Stimulated activated CD4-positive, alpha-beta T cell treated with anti-CD3 and anti-CD28 coated beads, Interleukin-12 subunit alpha, Interleukin-12 subunit beta, amount 100 ng/mL, for 24 hours (primary cell): ENCODE measurements at regions not wholly inside any gene's neighbourhood (a gene's known extent, or its start where the extent isn't known, plus 50 kb on each side); places are given as distances from the start of the nearest gene placed in this dataset.
"Not testable (repeated sequence)": the region's sequence is repeated elsewhere in the genome, so short reads cannot be mapped to it uniquely, and the experiment has no call there.

Experiments used
- DNase-seq, 2 experiments: peaks; one replicate each; pipeline ENCODE4 v3.0.0-alpha.2; 2020; ENCODE audit warnings: low read depth in 2 of 2

DNA sequence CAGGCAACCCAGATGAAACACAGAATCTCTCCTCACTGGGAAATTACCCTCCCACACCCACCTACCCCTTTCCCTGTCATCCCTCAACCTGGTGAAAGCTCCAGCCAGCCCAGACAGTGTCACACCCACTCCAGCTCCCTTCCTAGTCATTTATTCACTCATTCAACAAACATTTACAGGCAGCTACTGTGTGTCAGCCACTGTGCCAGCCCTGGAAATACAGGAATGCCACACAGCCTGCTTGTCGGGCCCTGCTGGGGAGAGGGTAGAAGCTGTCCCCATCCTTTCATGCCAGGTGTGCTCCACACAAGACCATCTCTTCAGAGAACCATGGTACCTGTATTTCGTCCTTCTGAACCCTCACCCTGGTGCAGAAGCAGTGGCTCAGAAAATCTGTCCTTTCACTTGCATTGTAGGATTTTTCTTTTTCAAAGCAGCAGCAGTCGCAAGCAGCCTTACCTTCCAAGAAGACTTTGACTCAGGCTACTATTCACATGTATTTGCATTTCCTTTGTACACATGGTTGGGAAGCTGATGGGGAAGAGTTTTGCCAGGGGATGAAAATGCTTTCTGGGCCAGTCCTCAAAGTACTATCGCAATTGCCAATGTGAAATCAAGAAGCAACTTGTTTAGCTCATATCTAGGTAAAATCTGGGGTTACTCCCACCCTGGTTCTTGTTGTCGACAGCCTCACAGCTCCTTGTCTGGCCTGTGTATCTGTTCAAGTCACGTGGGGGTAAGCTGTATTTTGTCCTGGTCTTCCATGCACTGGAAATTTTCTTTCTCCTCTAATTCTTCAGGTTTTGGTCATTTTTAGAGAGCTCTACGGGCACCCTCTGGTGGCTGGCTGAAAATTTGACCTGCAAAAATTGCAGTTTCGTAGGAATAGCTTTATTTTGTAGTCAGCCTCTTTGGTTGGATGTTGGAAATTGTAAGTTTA is 147.4 kb upstream of the EGLN3 start:
- no peak for DNase-seq

- no peak for DNase-seq
Observed at GRCh38 chr14:34097644-34098043, 146.8 kb upstream of the EGLN3 start.

DNA sequence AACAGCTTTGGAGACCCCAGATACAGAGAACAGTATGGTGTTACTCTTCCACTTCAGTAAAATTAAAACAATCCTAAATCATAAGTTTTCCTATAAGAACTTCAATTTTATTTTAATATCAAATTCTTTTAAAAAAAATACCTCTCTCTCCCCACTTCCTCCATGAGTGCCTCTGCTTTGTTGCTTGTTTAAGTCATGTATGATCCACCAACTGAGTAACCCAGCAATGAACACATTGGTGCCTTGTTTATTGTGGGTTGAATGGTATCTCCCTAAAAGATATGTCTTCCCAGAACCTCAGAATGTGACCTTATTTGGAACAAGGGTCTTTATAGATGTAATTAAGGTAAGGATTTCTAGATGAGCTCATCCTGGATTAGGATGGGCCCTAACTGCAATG is 143.5 kb upstream of the EGLN3 start:
- DNase-seq: no peak

- DNase-seq: no peak
Observed at GRCh38 chr14:34093883-34094282, 143.0 kb upstream of the EGLN3 start.

DNA sequence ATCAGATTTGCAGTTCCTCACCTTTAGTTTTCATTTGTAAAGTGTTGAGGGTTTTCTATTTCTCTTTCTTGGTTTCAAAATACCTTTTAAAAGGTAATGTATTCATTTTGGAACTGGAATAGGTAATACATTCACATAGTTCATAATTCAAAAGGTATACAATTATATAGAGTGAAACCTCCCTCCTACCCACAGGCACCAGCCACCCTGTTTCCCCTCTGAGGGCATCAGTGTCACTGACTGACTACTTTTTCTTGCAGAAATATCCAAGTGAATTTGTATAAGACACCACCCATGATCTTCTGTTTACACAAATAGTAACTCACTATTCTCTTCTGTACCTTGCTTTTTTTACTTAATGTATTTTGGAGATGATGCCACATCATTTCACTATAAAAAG is 139.6 kb upstream of the EGLN3 start:
- DNase-seq: no peak

DNA sequence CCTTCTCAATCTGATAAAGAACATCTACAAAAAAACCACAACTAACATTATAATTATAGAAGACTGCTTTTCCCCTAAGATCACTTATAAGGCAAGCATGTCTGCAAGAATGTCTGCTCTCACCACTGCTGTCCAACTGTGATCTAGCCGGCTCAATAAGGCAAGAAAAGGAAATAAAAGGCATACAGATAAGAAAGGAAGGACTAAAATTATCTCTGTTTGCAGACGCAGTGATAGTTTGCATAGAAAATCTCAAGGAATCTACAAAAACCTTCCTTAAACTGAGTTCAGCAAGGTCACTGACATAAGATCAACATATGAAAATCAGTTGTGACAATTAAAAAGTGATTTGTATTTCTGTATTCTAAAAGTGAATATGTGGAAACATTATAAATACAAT is 138.0 kb upstream of the EGLN3 start:
- DNase-seq: no peak

- no peak for DNase-seq
Observed at GRCh38 chr14:34087571-34087970, 136.7 kb upstream of the EGLN3 start.

GRCh38 chr14:34086223-34086757 is 135.4 kb upstream of the EGLN3 start:
- DNase-seq: no peak

DNA sequence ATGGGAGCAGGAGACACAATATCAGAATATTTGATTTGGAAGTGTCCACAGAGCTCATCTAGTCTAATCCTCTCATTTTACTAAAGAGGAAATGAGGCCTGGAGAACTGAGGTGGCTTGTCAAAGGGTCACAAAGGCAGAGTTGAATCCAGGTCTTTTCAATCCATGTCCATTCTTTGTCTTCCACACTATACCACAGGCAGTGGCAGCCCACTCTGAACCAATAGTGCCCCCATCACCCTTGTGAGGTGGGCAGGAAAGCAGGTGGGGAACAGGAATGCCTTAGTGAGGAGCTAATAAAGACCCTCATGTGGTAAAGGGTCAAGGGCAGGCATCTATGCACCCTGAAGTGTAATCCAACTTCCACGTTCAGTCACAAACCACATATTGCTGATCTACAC is 134.8 kb upstream of the EGLN3 start:
- no peak for DNase-seq

DNA sequence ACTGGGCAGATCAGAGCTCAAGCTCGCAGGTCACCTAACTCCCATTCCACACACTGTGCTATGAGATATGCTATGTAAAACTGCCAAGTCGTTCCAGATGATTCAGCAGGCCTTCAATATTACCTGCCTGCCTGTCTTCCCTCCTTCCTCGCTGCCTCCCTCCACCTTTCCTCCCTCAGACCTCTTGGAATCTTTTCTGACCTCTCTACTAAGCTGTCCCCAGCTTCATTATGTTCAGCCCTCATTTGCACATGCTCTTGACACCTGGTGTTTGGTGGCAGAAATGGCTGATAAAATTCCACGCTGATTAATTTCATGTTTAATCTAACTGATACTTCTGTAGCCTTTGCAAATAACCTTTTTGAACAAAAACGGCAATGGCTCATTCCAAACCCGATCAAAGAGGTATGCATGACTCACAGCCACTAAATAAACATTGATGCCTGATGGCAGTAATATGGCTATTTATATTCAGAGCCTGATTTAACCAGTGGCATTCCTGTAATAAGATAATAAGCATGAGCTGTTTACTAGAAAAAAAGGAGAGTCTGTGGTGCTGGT is 130.8 kb upstream of the EGLN3 start:
- DNase-seq: no peak

GRCh38 chr14:34081101-34081575 is 130.3 kb upstream of the EGLN3 start:
- no peak for DNase-seq

DNA sequence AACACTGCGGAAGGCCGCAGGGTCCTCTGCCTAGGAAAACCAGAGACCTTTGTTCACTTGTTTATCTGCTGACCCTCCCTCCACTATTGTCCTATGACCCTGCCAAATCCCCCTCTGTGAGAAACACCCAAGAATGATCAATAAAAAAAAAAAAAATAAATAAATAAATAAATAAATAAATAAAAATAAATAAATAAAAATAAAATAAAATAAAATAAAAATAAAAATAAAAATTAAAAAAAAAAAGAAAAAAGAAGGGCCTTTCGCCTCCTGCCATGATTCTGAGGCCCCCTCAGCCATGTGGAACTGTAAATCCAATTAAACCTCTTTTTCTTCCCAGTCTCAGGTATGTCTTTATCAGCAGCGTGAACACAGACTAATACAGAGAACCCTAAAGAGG is 128.8 kb upstream of the EGLN3 start:
- DNase-seq: not testable (repeated sequence)

- DNase-seq: no peak
Observed at GRCh38 chr14:34078117-34078743, 127.4 kb upstream of the EGLN3 start.

DNA sequence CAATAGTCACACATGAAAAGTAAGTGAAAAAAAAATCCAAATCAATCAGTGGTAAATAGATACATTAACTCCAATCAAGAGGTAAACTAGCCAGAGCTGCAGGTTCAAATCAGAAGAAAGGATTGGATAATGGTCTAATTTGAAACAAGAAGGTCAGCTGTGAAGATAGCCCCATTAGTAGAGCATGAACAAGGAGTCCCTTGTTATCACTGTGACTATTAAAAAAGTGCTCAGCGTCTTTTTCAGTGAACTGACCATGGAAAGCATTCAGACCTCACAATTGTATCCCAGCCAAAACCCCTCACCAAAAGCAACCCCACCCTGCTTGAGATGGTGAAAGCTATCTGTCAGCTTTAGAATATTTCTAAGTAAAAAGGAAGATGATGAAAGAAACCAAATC is 125.0 kb upstream of the EGLN3 start:
- no peak for DNase-seq

DNA sequence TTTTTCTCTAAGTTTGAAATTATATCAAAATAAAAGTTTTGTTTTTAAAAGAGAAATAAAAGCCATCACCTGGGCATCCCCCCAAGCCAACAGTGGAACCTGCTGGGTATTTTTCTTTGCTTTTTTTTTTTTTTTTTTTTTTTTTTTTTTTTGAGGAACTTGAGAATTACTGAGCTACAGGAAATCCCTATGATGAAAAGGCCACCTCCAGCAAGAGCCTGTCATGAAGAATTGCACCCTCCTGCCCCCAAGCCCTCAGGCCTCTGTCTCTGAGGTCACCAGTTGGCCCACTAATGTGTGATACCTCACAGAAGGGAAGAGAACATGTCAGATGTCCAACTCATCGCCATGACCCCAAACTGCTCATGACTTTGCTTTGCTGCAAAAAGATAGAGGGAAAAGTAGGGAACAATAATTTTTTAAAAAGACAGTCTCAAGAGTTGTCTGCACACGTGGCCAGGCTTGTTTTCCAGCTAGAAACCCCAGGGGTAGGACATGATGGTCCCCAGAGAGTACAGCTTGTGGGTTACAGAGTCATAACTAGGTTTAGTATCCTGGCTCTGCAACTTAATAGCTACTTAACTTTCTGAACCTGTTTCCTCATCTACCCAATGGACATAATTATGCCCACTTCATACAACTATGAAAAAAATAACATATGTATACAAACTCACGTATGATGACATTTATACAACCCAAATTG is 124.3 kb upstream of the EGLN3 start:
- no peak for DNase-seq

DNA sequence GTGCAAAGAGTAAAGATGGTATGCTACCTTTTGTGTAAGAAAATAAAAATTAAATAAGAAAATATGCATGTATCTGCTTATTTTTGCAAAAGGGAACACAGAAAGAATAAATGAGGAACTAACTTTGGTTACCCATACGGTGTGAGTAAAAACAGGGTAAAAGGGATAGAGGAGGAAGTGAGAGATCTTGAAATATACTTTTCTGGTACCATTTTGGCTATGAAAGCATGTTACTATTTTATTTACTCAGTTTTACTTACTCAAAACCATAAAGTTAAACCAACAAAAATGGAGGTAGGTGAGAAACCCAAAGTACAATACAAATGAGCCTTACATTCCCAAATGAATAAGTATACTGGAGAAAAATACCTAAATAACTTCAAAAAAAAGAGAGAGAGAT is 122.0 kb upstream of the EGLN3 start:
- DNase-seq: no peak

DNA sequence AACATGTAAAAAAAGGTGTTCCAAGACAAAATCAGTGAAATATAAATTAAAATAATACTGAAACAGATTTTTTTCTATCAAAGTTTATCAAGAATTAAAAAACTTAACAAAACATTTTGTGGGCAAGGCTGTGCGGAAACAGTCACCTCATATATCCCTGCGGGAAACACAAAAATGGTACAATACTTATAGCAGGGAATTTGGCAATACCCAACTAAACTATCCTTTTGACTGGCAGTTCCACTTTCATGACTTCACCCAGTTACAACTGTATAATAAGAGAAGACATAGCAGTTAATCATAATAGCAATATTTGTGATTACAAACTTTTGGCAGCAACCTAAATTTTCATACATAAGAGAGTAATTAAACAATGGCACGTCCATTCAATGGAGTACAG is 121.5 kb upstream of the EGLN3 start:
- DNase-seq: no peak

DNA sequence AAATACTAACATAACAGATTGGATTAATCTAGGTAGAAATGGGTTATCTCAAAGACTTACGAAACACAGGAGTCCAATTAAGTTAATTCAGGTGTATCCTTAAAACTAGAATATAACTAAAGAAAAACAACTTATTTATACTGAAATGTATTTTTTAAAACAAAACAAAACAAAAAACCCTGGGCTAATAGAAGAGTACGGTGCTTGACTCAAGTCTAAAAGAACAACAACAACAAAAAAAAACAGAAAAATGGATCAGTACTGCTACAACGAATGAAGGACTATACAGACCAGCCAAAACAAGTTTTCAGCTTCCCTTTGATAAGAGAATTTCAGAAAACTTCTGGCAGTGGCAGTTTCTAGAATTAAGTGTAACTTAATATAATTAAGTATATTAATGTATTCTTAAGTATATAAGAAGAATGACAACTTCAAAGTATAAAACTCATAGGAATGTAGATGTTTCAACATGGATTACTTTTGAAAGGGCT is 120.1 kb upstream of the EGLN3 start:
- DNase-seq: no peak

DNA sequence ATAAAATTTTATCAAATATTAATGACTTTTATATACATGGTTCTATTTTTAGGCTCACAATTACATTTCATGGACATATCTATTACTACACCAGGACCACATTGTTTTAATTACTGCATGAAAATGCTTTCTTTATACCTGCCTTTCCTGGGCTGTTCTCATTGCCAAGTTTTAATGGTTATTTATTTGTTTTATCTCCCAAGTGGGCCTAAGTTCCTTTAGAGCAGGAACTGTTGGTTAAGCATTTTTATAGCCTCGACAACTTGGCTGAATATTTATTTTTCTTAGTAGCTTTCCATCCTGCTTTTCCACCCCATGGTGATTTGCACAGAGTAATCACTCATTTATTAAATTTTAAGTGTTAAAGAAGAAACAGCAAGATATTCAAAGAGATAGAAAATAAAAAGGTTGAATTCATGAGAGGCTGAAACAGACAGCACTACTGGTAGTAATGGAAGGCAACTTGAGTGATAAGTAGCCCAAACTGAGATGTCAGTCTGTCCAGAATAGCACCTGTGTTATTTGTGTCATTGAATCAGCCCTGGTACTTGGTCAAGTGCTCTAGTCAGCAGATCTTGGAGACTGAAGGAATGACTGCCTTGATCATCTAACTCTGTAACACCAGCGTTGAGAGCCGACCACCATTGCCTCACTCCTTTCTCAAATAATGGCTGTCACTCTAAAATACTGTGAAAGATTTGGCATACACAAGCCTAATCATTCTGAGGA is 119.1 kb upstream of the EGLN3 start:
- no peak for DNase-seq

DNA sequence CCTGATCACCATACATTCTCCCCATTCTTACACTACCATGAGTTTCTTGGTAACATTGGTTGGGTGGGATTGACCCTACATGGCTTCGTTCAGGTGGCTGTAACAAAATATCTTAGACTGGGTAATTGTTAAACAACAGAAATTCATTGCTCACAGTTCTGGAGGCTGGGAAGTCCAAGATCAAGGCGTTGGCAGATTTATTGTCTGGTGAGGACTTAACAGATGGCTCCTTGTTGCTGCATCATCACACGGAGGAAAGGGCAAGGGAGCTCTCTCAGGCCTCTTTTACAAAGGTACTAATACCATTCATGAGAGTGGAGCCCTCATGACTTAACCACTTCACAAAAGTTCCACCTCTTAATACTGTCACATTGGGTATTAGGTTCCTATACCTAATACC is 116.7 kb upstream of the EGLN3 start:
- no peak for DNase-seq
